Lower lobe of right lung (tissue), 2 donors: ENCODE measurements at regions not wholly inside any gene's neighbourhood (a gene's known extent, or its start where the extent isn't known, plus 50 kb on each side); places are given as distances from the start of the nearest gene placed in this dataset.

ENCODE experiments used
- ATAC-seq, 2 donors: fragments of 200-7000 bp; cut with Tn5 transposase; one replicate each; pipeline ENCODE4 v1.9.1; 2020 to 2022; ENCODE audit warnings: mild to moderate bottlenecking in 2 of 2, moderate library complexity in 2 of 2
- DNase-seq: peaks from one replicate; pipeline ENCODE4 v3.0.0-alpha.2; 2020
- H3K27ac ChIP-seq: fragments of 200-600 bp; one replicate; pipeline ENCODE4 v1.8.0; 2022
- H3K27me3 ChIP-seq: fragments of 200-600 bp; one replicate; pipeline ENCODE4 v1.8.0; 2022; ENCODE audit warnings: low read depth
- H3K36me3 ChIP-seq: fragments of 200-600 bp; one replicate; pipeline ENCODE4 v1.8.0; 2022; ENCODE audit warnings: mild to moderate bottlenecking
- H3K4me1 ChIP-seq: fragments of 200-600 bp; one replicate; pipeline ENCODE4 v1.8.0; 2022
- H3K4me3 ChIP-seq: fragments of 200-600 bp; one replicate; pipeline ENCODE4 v1.8.0; 2022; ENCODE audit warnings: mild to moderate bottlenecking
- H3K9me3 ChIP-seq: fragments of 200-600 bp; one replicate; pipeline ENCODE4 v1.8.0; 2022
- CTCF ChIP-seq: fragments of 200-600 bp; IDR thresholded peaks from one replicate; pipeline ENCODE4 v1.8.0; 2022; ENCODE audit warnings: antibody characterized with exemption, mild to moderate bottlenecking
- intact Hi-C: fragments of 100-400 bp; cut with DNase I; formaldehyde crosslinking; loops from one replicate; pipeline ENCODE4 v1.11.0; 2022
- donor health status: DM: no; HTN: yes; CAD: no; lungs with severe emphysema.

- DNase-seq = no peak
- no peaks in the 10 kb centered on the region for H3K27me3 ChIP-seq
- no peaks in the 10 kb centered on the region for H3K36me3 ChIP-seq
- intact Hi-C loops = no loop called here
- no peaks in the 10 kb centered on the region for H3K4me1 ChIP-seq
- no peaks in the 10 kb centered on the region for H3K9me3 ChIP-seq
- no peak for ATAC-seq
- no peak overlapping the region for H3K4me3 ChIP-seq
- no peak for TF ChIP-seq CTCF
- no peak overlapping the region for H3K27ac ChIP-seq
Measured at GRCh38 chr2:145421841-145422240, 901.9 kb upstream of the ZEB2 start.

GRCh38 chr2:145416640-145417039 lies 896.7 kb upstream of the ZEB2 start:
- no peak for DNase-seq
- Histone ChIP-seq H3K9me3 (no peaks in the 10 kb centered on the region), H3K4me1 (no peaks in the 10 kb centered on the region), H3K27ac (no peak overlapping the region), H3K27me3 (no peaks in the 10 kb centered on the region), H3K36me3 (no peaks in the 10 kb centered on the region), H3K4me3 (no peak overlapping the region)
- TF ChIP-seq CTCF = no peak
- ATAC-seq = no peak
- intact Hi-C loops = no loop called here

- Histone ChIP-seq H3K4me3 (no peak overlapping the region), H3K27ac (no peak overlapping the region), H3K4me1 (no peaks in the 10 kb centered on the region), H3K36me3 (no peaks in the 10 kb centered on the region), H3K9me3 (no peaks in the 10 kb centered on the region), H3K27me3 (no peaks in the 10 kb centered on the region)
- intact Hi-C loops = no loop called here
- no peak for DNase-seq
- TF ChIP-seq CTCF = no peak
- no peak for ATAC-seq
Measured at GRCh38 chr2:145415151-145415550, 895.2 kb upstream of the ZEB2 start.

- no peaks in the 10 kb centered on the region for H3K36me3 ChIP-seq
- H3K9me3 ChIP-seq = no peaks in the 10 kb centered on the region
- no peak overlapping the region for H3K27ac ChIP-seq
- DNase-seq (no peak), ATAC-seq (no peak)
- intact Hi-C loops = no loop called here
- H3K27me3 ChIP-seq = no peaks in the 10 kb centered on the region
- no peaks in the 10 kb centered on the region for H3K4me1 ChIP-seq
- no peak overlapping the region for H3K4me3 ChIP-seq
- no peak for TF ChIP-seq CTCF
Measured at GRCh38 chr2:145413261-145414030, 893.5 kb upstream of the ZEB2 start.

- intact Hi-C loops = no loop called here
- DNase-seq = no peak
Measured at GRCh38 chr2:145412155-145412554, 892.2 kb upstream of the ZEB2 start.

More at GRCh38 chr2:145412155-145412554, 892.2 kb upstream of the ZEB2 start:
- Histone ChIP-seq H3K27ac (no peak overlapping the region), H3K4me3 (no peak overlapping the region), H3K9me3 (no peaks in the 10 kb centered on the region), H3K4me1 (no peaks in the 10 kb centered on the region), H3K27me3 (no peaks in the 10 kb centered on the region), H3K36me3 (no peaks in the 10 kb centered on the region)
- no peak for ATAC-seq
- no peak for TF ChIP-seq CTCF
